ENCODE measurements at regions not wholly inside any gene's neighbourhood (a gene's known extent, or its start where the extent isn't known, plus 50 kb on each side); places are given as distances from the start of the nearest gene placed in this dataset.

DNA sequence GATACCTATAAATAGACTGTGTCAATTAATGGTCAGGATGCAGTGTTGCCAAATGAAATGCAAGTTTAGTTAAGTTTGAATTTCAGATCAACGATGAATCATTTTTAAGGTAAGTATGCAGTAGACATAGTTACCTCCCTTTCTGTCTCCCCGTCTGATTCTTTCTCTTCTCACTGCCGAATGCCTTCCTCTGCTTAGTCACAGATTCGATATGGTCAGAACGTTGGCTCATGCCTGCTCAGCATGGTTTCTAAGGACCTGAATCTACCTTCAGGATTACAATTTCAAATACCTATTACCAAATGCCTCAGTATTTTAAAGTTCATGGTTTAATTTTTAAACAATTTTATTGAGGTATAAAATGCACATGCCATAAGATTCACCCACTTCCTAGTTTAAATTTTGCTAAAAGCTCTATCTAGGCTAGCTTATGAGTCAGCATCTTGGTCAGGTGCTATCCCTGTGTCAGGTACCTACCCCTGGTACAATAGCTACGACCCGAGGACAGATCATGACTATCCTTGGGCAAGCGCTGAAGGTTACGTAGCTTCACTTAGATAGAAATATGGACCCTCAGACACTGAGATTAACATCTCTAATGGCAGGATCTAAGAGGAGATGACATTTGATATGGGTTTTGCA, 78.2 kb upstream of the SPON1 start:
- no peak overlapping the region for H3K27ac ChIP-seq (ENCODE audit: low read depth in 1 of 2, low read length in 2 of 2)
- intact Hi-C loops (cut with micrococcal nuclease): no loop called here
- H3K9ac ChIP-seq (ENCODE audit: insufficient read depth, low read length, poor library complexity, severe bottlenecking): no peak overlapping the region
- H2AFZ ChIP-seq (ENCODE audit: insufficient read depth, low read depth, low read length, poor library complexity, severe bottlenecking): no peak overlapping the region
- no peak overlapping the region for H3K27ac Mint-ChIP-seq
- DNase-seq: no peak
- H3K36me3 ChIP-seq (replicated peaks in 1 of 2; ENCODE audit: control insufficient read depth in 1 of 2, insufficient read depth in 2 of 2, low read length in 2 of 2): no peaks in the 10 kb centered on the region
- H3K4me3 ChIP-seq (replicated peaks in 1 of 3; ENCODE audit: low read depth in 2 of 3, low read length in 3 of 3): no peak overlapping the region
- no peaks in the 10 kb centered on the region for H3K4me1 ChIP-seq (ENCODE audit: control insufficient read depth in 1 of 2, insufficient read depth in 2 of 2, low read length in 2 of 2)
- 90% methylated on average over 6 of the region's 9 CpGs for WGBS (ENCODE audit: insufficient coverage)
- H3K9me3 ChIP-seq (replicated peaks in 1 of 2; ENCODE audit: control insufficient read depth in 1 of 2, insufficient read depth in 1 of 2, low read length in 2 of 2): no peaks in the 10 kb centered on the region
- H3K4me1 Mint-ChIP-seq: no peaks in the 10 kb centered on the region
- H3K9me3 Mint-ChIP-seq: peaks cover 0 to 6% (median 0%) of the 10 kb centered on the region in 7 donors
- H4K20me1 ChIP-seq (ENCODE audit: insufficient read depth, low read length): no peaks in the 10 kb centered on the region
- H3K4me2 ChIP-seq (replicated peaks; ENCODE audit: extremely low read depth, low read length, poor library complexity, severe bottlenecking): no peak overlapping the region
- H3K27me3 Mint-ChIP-seq (ENCODE audit: low read depth in 3 of 3): peaks cover 0 to 1% (median 0%) of the 10 kb centered on the region in 3 donors
- H3K36me3 Mint-ChIP-seq: no peaks in the 10 kb centered on the region
- no peaks in the 10 kb centered on the region for H3K27me3 ChIP-seq (ENCODE audit: control insufficient read depth in 2 of 2, insufficient read depth in 2 of 2, low read length in 2 of 2)
- no peaks in the 10 kb centered on the region for H3K79me2 ChIP-seq (ENCODE audit: insufficient read depth, low read length)
- TF ChIP-seq, protein P1, sequence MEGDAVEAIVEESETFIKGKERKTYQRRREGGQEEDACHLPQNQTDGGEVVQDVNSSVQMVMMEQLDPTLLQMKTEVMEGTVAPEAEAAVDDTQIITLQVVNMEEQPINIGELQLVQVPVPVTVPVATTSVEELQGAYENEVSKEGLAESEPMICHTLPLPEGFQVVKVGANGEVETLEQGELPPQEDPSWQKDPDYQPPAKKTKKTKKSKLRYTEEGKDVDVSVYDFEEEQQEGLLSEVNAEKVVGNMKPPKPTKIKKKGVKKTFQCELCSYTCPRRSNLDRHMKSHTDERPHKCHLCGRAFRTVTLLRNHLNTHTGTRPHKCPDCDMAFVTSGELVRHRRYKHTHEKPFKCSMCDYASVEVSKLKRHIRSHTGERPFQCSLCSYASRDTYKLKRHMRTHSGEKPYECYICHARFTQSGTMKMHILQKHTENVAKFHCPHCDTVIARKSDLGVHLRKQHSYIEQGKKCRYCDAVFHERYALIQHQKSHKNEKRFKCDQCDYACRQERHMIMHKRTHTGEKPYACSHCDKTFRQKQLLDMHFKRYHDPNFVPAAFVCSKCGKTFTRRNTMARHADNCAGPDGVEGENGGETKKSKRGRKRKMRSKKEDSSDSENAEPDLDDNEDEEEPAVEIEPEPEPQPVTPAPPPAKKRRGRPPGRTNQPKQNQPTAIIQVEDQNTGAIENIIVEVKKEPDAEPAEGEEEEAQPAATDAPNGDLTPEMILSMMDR (IDR thresholded peaks at IDR 0.05): no peak
- no peak overlapping the region for H3K4me3 Mint-ChIP-seq

DNA sequence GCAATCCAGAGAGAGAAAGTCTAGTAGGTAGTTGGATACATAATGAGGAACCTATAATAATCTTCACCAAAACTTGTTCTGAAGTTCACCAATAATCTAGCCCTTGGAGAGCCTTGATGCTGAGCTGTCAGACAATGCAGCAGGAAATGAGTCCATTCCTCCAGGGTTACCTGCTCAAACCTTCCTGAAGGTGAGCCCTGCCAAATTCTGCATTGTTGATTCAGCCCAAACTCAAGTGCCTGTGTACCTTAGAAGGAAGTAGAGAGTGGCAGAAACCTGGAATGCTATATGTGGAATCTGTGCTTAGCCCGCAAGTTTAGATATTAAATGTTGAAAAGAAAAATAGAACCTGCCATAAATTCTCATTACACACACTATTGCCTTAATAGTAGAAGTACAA, 77.4 kb upstream of the SPON1 start:
- no peak overlapping the region for H3K9ac ChIP-seq (ENCODE audit: insufficient read depth, low read length, poor library complexity, severe bottlenecking)
- no peaks in the 10 kb centered on the region for H3K4me1 Mint-ChIP-seq
- no peak overlapping the region for H3K4me2 ChIP-seq (replicated peaks; ENCODE audit: extremely low read depth, low read length, poor library complexity, severe bottlenecking)
- no peak for DNase-seq
- no peaks in the 10 kb centered on the region for H3K9me3 ChIP-seq (replicated peaks in 1 of 2; ENCODE audit: control insufficient read depth in 1 of 2, insufficient read depth in 1 of 2, low read length in 2 of 2)
- H3K27ac ChIP-seq (ENCODE audit: low read depth in 1 of 2, low read length in 2 of 2): no peak overlapping the region
- H3K4me1 ChIP-seq (ENCODE audit: control insufficient read depth in 1 of 2, insufficient read depth in 2 of 2, low read length in 2 of 2): no peaks in the 10 kb centered on the region
- H3K9me3 Mint-ChIP-seq: peaks cover 0 to 6% (median 0%) of the 10 kb centered on the region in 7 donors
- no peaks in the 10 kb centered on the region for H3K79me2 ChIP-seq (ENCODE audit: insufficient read depth, low read length)
- no peak overlapping the region for H2AFZ ChIP-seq (ENCODE audit: insufficient read depth, low read depth, low read length, poor library complexity, severe bottlenecking)
- H3K4me3 ChIP-seq (replicated peaks in 1 of 3; ENCODE audit: low read depth in 2 of 3, low read length in 3 of 3): no peak overlapping the region
- no peaks in the 10 kb centered on the region for H4K20me1 ChIP-seq (ENCODE audit: insufficient read depth, low read length)
- H3K27me3 Mint-ChIP-seq (ENCODE audit: low read depth in 3 of 3): no peaks in the 10 kb centered on the region
- WGBS (ENCODE audit: insufficient coverage): no CpG with 5 or more reads among the region's 1 CpG
- no peak overlapping the region for H3K27ac Mint-ChIP-seq
- H3K36me3 Mint-ChIP-seq: no peaks in the 10 kb centered on the region
- H3K36me3 ChIP-seq (replicated peaks in 1 of 2; ENCODE audit: control insufficient read depth in 1 of 2, insufficient read depth in 2 of 2, low read length in 2 of 2): no peaks in the 10 kb centered on the region
- TF ChIP-seq, protein P1 (IDR thresholded peaks at IDR 0.05): no peak
- no peaks in the 10 kb centered on the region for H3K27me3 ChIP-seq (ENCODE audit: control insufficient read depth in 2 of 2, insufficient read depth in 2 of 2, low read length in 2 of 2)
- intact Hi-C loops (cut with micrococcal nuclease): no loop called here
- H3K4me3 Mint-ChIP-seq: no peak overlapping the region

Data from CD14-positive monocyte (primary cell).